ENCODE measurements at regions not wholly inside any gene's neighbourhood (a gene's known extent, or its start where the extent isn't known, plus 50 kb on each side); places are given as distances from the start of the nearest gene placed in this dataset.

DNA sequence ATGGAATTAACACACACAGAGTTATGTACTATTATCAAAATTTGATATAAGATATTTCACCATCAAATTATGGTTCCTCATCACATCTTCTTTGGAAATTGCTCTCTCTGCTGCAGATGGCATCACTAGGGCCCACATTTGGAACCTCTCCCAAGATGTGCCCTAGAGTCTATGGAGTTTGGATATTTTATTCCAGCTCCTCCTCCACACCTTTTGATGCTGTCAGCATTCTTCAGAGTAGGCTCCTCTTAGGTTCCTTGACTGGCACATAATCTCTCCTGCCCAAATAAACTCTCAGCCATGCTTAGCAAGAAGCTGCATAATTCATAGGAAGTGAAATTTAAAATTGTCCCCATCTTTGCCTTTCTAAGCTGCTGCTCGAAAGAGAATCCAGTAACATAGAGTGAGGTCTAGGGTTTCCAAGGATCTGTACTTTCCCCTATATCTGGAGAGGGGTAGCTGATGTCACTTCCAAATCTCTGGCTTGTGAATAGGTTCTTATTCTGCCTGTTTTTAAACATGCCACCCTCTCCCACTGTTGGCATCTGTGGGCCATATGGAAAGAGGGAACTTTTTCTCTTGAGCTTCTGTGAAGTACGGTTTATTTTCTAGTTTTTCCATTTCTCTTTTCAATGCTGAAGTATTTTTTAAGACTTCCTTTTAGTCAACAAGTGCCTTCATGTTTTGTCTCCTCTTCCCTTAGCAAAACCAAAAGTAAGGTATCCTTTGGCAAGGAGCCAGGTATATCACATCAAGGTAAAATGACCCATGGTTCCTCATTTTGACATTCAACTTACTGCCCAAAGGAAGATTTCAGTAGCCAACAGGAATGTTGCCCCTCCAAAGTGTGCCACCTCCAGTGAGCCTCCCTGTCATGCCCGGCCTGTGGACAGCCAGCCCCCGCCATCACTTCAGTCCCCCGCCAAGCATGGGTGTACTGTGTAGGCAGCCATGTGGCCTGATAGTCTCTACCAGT, 75.3 kb upstream of the C2CD4B start:
- TF ChIP-seq, protein P1, sequence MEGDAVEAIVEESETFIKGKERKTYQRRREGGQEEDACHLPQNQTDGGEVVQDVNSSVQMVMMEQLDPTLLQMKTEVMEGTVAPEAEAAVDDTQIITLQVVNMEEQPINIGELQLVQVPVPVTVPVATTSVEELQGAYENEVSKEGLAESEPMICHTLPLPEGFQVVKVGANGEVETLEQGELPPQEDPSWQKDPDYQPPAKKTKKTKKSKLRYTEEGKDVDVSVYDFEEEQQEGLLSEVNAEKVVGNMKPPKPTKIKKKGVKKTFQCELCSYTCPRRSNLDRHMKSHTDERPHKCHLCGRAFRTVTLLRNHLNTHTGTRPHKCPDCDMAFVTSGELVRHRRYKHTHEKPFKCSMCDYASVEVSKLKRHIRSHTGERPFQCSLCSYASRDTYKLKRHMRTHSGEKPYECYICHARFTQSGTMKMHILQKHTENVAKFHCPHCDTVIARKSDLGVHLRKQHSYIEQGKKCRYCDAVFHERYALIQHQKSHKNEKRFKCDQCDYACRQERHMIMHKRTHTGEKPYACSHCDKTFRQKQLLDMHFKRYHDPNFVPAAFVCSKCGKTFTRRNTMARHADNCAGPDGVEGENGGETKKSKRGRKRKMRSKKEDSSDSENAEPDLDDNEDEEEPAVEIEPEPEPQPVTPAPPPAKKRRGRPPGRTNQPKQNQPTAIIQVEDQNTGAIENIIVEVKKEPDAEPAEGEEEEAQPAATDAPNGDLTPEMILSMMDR (IDR thresholded peaks at IDR 0.05; ENCODE audit: borderline replicate concordance), result no peak
- intact Hi-C loops (cut with micrococcal nuclease), result no loop called here
- no peaks in the 10 kb centered on the region for H3K27me3 ChIP-seq (ENCODE audit: low read depth)

DNA sequence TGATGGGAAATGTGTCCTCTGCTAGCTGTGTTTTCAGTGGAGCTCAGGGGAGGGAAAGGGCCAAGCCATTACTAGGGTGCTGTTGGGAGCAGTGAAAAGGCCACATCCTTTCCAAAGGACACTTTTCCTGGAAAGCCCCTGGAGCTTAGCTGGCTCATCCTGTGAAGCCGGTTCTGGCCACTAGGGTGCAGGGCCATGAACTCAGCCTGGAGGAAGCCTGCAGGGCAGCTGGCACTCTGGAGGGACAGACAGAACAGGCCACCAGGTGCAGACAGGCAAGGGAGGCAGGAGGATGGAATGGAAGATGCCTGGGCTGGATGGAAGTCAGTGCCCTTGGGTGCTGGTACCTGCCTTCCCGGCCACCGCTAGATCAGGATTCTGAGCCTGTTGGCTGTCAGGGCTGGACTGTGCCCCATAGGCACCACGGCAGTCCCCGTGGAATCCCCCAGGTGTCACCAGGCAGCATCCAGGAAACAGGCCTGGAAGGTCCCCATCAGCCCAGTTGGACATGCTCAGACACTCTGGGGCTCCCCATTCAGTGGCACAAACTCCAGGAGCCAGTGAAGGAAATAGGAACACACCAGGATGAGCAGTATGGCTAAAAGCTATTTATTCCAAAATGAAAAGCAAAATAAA, 76.2 kb upstream of the C2CD4B start:
- DNase-seq, result no peak
- H3K27me3 ChIP-seq (ENCODE audit: low read depth), result no peaks in the 10 kb centered on the region
- no peak overlapping the region for H3K27ac ChIP-seq (replicated peaks)
- peaks cover 13% of the 10 kb centered on the region for H3K9me3 ChIP-seq (replicated peaks)
- intact Hi-C loops (cut with micrococcal nuclease), result no loop called here
- H3K4me1 ChIP-seq, result no peaks in the 10 kb centered on the region
- no peak overlapping the region for H3K4me3 ChIP-seq
- TF ChIP-seq, protein P1 (IDR thresholded peaks at IDR 0.05; ENCODE audit: borderline replicate concordance), result peak; percentile 47
- H3K36me3 ChIP-seq, result no peaks in the 10 kb centered on the region

More for the DNA sequence above, 75.3 kb upstream of the C2CD4B start:
- Histone ChIP-seq H3K4me1 (no peaks in the 10 kb centered on the region), H3K36me3 (no peaks in the 10 kb centered on the region), H3K27ac (replicated peaks) (no peak overlapping the region), H3K4me3 (no peak overlapping the region), H3K9me3 (replicated peaks) (peaks cover 13% of the 10 kb centered on the region)
- no peak for DNase-seq

DNA sequence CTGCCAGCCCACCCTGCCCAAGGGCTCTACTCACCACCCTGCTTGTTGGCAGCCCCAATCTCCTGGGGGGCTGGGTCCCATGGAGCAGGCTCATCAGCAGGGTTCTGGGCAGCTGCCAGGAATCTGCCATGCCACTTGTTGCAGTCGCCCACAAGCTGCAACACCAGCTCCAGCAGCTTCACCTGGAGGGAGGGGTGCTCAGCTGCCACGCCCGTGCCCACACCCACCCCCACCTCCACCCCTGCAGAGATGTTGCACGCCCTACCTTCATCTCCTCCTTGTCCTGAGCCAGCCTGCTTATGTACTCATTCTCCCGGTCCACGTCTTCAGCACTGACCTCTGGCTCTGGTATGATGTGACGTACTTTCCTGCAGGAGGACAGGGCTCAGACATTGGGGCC, 77.9 kb upstream of the C2CD4B start:
- H3K4me3 ChIP-seq, result no peak overlapping the region
- DNase-seq, result no peak
- H3K27me3 ChIP-seq (ENCODE audit: low read depth), result peaks cover 7% of the 10 kb centered on the region
- TF ChIP-seq, protein P1 (IDR thresholded peaks at IDR 0.05; ENCODE audit: borderline replicate concordance), result no peak
- H3K27ac ChIP-seq (replicated peaks), result no peak overlapping the region
- H3K36me3 ChIP-seq, result no peaks in the 10 kb centered on the region
- H3K9me3 ChIP-seq (replicated peaks), result peaks cover 7% of the 10 kb centered on the region
- intact Hi-C loops (cut with micrococcal nuclease), result no loop called here
- no peaks in the 10 kb centered on the region for H3K4me1 ChIP-seq

DNA sequence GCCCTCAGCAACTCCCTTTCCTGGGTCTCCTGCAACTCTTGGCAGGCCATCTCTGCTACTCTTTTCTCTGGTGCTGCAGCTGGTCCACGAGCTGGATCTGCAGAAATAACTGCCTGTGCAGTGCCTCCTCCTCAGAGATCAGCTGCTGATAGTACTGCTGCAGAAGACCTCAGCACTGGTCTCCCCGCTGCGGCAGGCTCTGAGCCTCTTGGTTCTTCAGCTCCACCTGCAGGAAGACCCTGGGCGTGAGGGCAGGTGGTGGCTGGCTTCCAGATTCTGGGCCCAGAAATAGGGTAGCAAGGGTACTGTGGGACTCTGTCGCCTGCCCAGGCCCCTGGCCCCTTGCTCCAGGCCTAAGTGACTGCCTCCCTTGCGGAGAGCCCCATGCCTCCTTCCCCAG, 79.7 kb upstream of the C2CD4B start:
- Histone ChIP-seq H3K27ac (replicated peaks) (no peak overlapping the region), H3K36me3 (no peaks in the 10 kb centered on the region), H3K27me3 (ENCODE audit: low read depth) (peaks cover 7% of the 10 kb centered on the region), H3K4me3 (no peak overlapping the region), H3K9me3 (replicated peaks) (no peaks in the 10 kb centered on the region), H3K4me1 (no peaks in the 10 kb centered on the region)
- DNase-seq, result no peak
- TF ChIP-seq, protein P1 (IDR thresholded peaks at IDR 0.05; ENCODE audit: borderline replicate concordance), result no peak
- intact Hi-C loops (cut with micrococcal nuclease), result no loop called here

DNA sequence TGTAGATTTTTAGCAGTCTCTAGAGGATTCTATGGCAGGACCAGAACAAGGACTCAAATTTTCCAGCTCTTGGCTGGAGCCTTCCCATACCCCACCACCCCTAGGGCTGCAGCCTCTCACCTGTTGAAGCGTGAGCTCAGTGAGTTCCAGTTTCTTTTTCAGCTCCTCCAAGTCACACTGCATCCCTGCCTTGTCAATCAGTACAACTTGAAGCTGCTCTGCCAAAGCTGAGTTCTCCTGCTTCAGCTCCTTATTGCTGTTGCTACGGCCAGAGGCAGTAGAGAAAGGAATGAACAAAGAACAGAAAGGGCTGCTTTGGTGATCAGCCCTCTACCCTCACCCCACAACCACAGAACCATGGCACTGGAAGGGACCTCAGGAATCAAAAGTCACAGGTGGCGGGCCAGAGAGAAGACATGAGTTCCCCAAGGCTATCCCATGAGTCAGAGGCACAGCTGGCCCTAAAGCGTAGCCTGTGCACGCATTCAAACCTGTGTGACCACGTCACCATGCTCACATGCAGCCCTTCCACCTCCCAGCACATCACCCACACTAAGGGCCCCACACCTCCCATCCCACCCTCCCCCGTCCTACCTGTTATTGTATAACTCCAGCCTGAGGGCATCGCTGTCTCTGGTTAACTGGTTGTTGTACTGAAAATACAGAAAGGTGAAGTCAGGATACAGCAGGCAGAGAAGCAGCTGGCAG, 83.3 kb upstream of the C2CD4B start:
- no peaks in the 10 kb centered on the region for H3K36me3 ChIP-seq
- peaks cover 7% of the 10 kb centered on the region for H3K27me3 ChIP-seq (ENCODE audit: low read depth)
- TF ChIP-seq, protein P1 (IDR thresholded peaks at IDR 0.05; ENCODE audit: borderline replicate concordance), result no peak
- no peak overlapping the region for H3K4me3 ChIP-seq
- H3K4me1 ChIP-seq, result no peaks in the 10 kb centered on the region
- intact Hi-C loops (cut with micrococcal nuclease), result no loop called here
- DNase-seq, result no peak
- no peak overlapping the region for H3K27ac ChIP-seq (replicated peaks)
- no peaks in the 10 kb centered on the region for H3K9me3 ChIP-seq (replicated peaks)
